ENCODE measurements at regions not wholly inside any gene's neighbourhood (a gene's known extent, or its start where the extent isn't known, plus 50 kb on each side); places are given as distances from the start of the nearest gene placed in this dataset.

GRCh38 chr14:54182419-54183045 lies 214.3 kb upstream of the CDKN3 start:
- intact Hi-C loops (cut with DNase I) = no loop called here

DNA sequence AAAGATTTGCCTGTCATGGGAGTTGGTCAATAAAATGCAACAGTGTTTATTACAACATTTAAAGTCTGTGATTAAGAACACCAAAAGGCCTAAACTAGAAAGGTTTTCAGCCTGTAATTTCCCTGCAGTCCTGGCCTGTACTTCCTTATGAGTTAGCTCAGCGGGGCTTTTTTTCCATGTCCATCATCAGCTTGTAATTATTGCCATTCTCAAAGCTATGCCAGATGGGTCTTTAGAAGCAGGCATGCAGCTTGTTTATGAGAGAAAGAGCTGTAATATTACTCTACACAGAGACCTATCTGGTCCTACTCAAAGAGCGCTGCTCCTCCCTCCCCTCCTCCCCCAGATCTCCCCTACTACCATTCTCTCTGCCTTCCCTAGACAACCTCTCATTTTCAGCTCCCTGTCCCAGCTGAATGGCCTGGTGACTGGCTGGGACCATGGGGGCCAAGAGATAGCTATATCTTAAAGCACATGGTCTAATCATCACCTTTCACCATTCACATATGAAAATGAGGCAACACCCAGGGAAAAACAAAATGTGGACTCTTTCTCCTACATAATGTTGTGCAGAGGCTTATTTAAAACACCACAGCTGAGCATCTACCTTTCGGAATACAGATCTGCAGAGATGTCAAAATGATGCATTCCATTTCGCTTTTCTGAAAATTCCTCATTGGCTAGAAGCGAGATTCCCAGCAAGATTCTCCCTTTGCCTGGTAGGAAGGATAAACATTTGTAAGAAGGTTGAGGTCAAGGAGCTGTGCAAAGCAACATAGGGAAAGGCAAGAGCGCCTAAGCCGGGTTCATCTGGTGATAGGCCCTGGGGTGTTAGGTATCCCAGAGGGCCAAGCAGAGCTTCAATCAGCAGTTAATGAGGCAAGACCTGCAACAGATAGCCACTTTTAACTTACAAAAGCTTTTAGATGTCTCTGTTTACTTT lies 209.7 kb upstream of the CDKN3 start:
- no peak overlapping the region for H3K4me3 ChIP-seq
- TF ChIP-seq POLR2AphosphoS5 (IDR thresholded peaks at IDR 0.05) = no peak
- TF ChIP-seq POLR2A (IDR thresholded peaks at IDR 0.05) = no peak
- TF ChIP-seq, protein P1, sequence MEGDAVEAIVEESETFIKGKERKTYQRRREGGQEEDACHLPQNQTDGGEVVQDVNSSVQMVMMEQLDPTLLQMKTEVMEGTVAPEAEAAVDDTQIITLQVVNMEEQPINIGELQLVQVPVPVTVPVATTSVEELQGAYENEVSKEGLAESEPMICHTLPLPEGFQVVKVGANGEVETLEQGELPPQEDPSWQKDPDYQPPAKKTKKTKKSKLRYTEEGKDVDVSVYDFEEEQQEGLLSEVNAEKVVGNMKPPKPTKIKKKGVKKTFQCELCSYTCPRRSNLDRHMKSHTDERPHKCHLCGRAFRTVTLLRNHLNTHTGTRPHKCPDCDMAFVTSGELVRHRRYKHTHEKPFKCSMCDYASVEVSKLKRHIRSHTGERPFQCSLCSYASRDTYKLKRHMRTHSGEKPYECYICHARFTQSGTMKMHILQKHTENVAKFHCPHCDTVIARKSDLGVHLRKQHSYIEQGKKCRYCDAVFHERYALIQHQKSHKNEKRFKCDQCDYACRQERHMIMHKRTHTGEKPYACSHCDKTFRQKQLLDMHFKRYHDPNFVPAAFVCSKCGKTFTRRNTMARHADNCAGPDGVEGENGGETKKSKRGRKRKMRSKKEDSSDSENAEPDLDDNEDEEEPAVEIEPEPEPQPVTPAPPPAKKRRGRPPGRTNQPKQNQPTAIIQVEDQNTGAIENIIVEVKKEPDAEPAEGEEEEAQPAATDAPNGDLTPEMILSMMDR (IDR thresholded peaks at IDR 0.05) = no peak
- DNase-seq (ENCODE audit: low spot score) = no peak
- H3K9me3 ChIP-seq = no peaks in the 10 kb centered on the region
- no peaks in the 10 kb centered on the region for H3K4me1 ChIP-seq (replicated peaks)
- H3K27me3 ChIP-seq (replicated peaks; ENCODE audit: insufficient read depth) = no peaks in the 10 kb centered on the region
- WGBS = 87% methylated on average over 7 of the region's 7 CpGs
- no peak overlapping the region for H3K27ac ChIP-seq
- intact Hi-C loops (cut with DNase I) = no loop called here
- no peaks in the 10 kb centered on the region for H3K36me3 ChIP-seq

More at GRCh38 chr14:54182419-54183045, 214.3 kb upstream of the CDKN3 start:
- TF ChIP-seq POLR2AphosphoS5 (IDR thresholded peaks at IDR 0.05) (no peak), POLR2A (IDR thresholded peaks at IDR 0.05) (no peak)
- TF ChIP-seq, protein P1 (IDR thresholded peaks at IDR 0.05) = no peak
- H3K27me3 ChIP-seq (replicated peaks; ENCODE audit: insufficient read depth) = no peaks in the 10 kb centered on the region
- no peak overlapping the region for H3K4me3 ChIP-seq
- H3K4me1 ChIP-seq (replicated peaks) = no peaks in the 10 kb centered on the region
- H3K27ac ChIP-seq = no peak overlapping the region
- H3K9me3 ChIP-seq = no peaks in the 10 kb centered on the region
- WGBS = 76% methylated on average over 2 of the region's 2 CpGs
- no peak for DNase-seq (ENCODE audit: low spot score)
- no peaks in the 10 kb centered on the region for H3K36me3 ChIP-seq

DNA sequence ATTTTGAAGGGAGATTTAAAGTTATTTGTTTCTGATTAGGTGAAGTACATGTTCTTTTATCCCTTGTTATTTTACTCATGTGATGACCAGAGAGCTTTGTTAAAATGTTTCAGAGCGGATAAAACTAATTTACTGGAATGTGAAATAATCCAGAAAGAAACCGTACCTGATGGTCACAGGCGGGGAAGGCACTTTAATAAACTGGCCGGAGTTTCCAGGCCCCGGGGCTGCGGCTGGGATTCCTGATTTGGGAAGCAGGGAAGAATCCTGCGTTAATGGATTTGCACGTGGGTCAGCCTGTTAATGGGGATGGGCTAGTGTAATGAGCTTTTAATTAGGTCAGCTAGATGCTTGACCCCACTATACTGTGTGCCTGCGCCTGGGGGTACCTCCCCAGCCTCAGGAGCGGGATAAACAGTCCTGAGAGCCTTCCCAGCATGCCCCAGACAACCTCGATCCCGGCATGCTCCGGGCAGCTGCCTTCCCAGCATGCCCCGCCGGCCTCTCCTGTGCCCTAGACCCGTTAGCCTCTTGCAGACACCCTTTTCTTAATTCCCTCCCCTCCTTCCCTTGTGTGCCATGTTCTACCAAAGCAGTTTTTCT lies 208.6 kb upstream of the CDKN3 start:
- WGBS = 92% methylated on average over 16 of the region's 16 CpGs
- H3K27me3 ChIP-seq (replicated peaks; ENCODE audit: insufficient read depth) = no peaks in the 10 kb centered on the region
- no peak overlapping the region for H3K4me3 ChIP-seq
- no peak for TF ChIP-seq POLR2AphosphoS5 (IDR thresholded peaks at IDR 0.05)
- TF ChIP-seq POLR2A (IDR thresholded peaks at IDR 0.05) = no peak
- TF ChIP-seq, protein P1 (IDR thresholded peaks at IDR 0.05) = no peak
- H3K9me3 ChIP-seq = no peaks in the 10 kb centered on the region
- H3K4me1 ChIP-seq (replicated peaks) = no peaks in the 10 kb centered on the region
- intact Hi-C loops (cut with DNase I) = no loop called here
- H3K27ac ChIP-seq = no peak overlapping the region
- no peaks in the 10 kb centered on the region for H3K36me3 ChIP-seq
- DNase-seq (ENCODE audit: low spot score) = no peak

DNA sequence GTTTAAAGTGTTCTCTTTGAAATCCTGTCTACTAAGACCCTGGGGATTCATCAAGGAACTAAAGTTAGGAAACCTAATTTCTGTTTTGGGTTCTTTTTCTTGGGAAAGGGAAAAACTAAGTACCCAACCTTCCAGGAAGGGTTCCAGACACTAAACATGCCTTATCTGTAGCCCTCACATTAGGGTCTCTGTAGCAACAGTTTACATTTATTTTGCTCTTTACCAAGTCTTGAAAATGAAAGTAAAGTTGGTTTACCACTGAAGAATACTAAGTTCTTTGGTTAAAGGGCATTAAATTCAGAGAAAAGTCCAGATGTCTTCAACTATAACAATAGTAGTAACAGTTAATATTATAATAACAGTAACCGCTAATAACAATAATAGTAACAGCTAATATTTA lies 207.5 kb upstream of the CDKN3 start:
- no peaks in the 10 kb centered on the region for H3K27me3 ChIP-seq (replicated peaks; ENCODE audit: insufficient read depth)
- no peak for DNase-seq (ENCODE audit: low spot score)
- peak overlapping the region in 1 of 2 donors; percentile 8 for H3K27ac ChIP-seq
- intact Hi-C loops (cut with DNase I) = no loop called here
- TF ChIP-seq, protein P1 (IDR thresholded peaks at IDR 0.05) = no peak
- TF ChIP-seq POLR2AphosphoS5 (IDR thresholded peaks at IDR 0.05) (no peak), POLR2A (IDR thresholded peaks at IDR 0.05) (no peak)
- no peaks in the 10 kb centered on the region for H3K4me1 ChIP-seq (replicated peaks)
- H3K4me3 ChIP-seq = no peak overlapping the region
- WGBS = 82% methylated on average over 1 of the region's 1 CpG
- H3K9me3 ChIP-seq = no peaks in the 10 kb centered on the region
- no peaks in the 10 kb centered on the region for H3K36me3 ChIP-seq
